ENCODE measurements at regions not wholly inside any gene's neighbourhood (a gene's known extent, or its start where the extent isn't known, plus 50 kb on each side); places are given as distances from the start of the nearest gene placed in this dataset.

- ATAC-seq (no peak), DNase-seq (ENCODE audit: low read depth, low spot score) (no peak), FAIRE-seq (no peak)
- intact Hi-C loops (cut with micrococcal nuclease; ENCODE audit: unreplicated experiment) = no loop called here
- TF ChIP-seq BCL3 (IDR thresholded peaks at IDR 0.05; ENCODE audit: borderline replicate concordance, insufficient read depth, low read depth, low read length, poor library complexity, severe bottlenecking) = peak; percentile 67
- TF ChIP-seq ZNF384 (IDR thresholded peaks at IDR 0.05; ENCODE audit: borderline replicate concordance, low read depth, low read length) = no peak
- in situ Hi-C loops (cut with MboI) = no loop called here
- Histone ChIP-seq H3K9me3 (replicated peaks; ENCODE audit: control insufficient read depth, insufficient read depth, low read length) (no peaks in the 10 kb centered on the region), H3K4me1 (ENCODE audit: control insufficient read depth, insufficient read depth, low read length) (no peaks in the 10 kb centered on the region), H3K79me2 (ENCODE audit: control insufficient read depth, insufficient read depth, low read length) (no peaks in the 10 kb centered on the region), H4K20me1 (ENCODE audit: control insufficient read depth, insufficient read depth) (no peaks in the 10 kb centered on the region), H3K27me3 (replicated peaks in 1 of 2; ENCODE audit: control insufficient read depth in 2 of 2, insufficient read depth in 2 of 2, low read length in 1 of 2) (no peaks in the 10 kb centered on the region), H2AFZ (ENCODE audit: control insufficient read depth, low read depth, low read length) (no peak overlapping the region), H3K27ac (ENCODE audit: control insufficient read depth, insufficient read depth) (no peak overlapping the region), H3K4me3 (no peak overlapping the region), H3K4me2 (ENCODE audit: control insufficient read depth, insufficient read depth) (no peak overlapping the region), H3K9ac (ENCODE audit: control insufficient read depth, insufficient read depth, low read length) (no peak overlapping the region), H3K36me3 (ENCODE audit: control insufficient read depth in 2 of 2, insufficient read depth in 2 of 2, low read length in 1 of 2) (no peaks in the 10 kb centered on the region)
- RAD21 ChIA-PET (ENCODE audit: unreplicated experiment) = no interaction called here
- SMC1A ChIA-PET (ENCODE audit: uncharacterized antibody, unreplicated experiment) = no interaction called here
- POLR2A ChIA-PET = no interaction called here
- no TSS peak for BruUV-seq (replicated peaks)
- WGBS (ENCODE audit: insufficient coverage, insufficient replicate concordance, low lambda C conversion rate, missing lambda C conversion rate) = 15% methylated on average over 6 of the region's 6 CpGs
- CTCF ChIA-PET = no interaction called here
Measured at GRCh38 chr11:79637219-79637618, 196.4 kb upstream of the TENM4 start.

GRCh38 chr11:79634905-79635304 is 194.1 kb upstream of the TENM4 start:
- no TSS peak for BruUV-seq (replicated peaks)
- ATAC-seq (no peak), FAIRE-seq (no peak), DNase-seq (ENCODE audit: low read depth, low spot score) (no peak)
- no peaks in the 10 kb centered on the region for H4K20me1 ChIP-seq (ENCODE audit: control insufficient read depth, insufficient read depth)
- TF ChIP-seq FOS (IDR thresholded peaks at IDR 0.05; ENCODE audit: borderline replicate concordance, extremely low read depth, insufficient read length) (no peak), PRDM15 (CRISPR knock-in tag; IDR thresholded peaks at IDR 0.05) (no peak), STAT1 (conservative IDR thresholded peaks at IDR 0.05) (no peak), EZH2 (IDR thresholded peaks at IDR 0.05; ENCODE audit: borderline replicate concordance, control insufficient read depth, low read depth, low read length) (no peak), ZNF384 (IDR thresholded peaks at IDR 0.05; ENCODE audit: borderline replicate concordance, low read depth, low read length) (no peak)
- ChIA-PET RAD21 (ENCODE audit: unreplicated experiment) (no interaction called here), SMC1A (ENCODE audit: uncharacterized antibody, unreplicated experiment) (no interaction called here), CTCF (no interaction called here), POLR2A (no interaction called here)
- no peaks in the 10 kb centered on the region for H3K4me1 ChIP-seq (ENCODE audit: control insufficient read depth, insufficient read depth, low read length)
- H3K27me3 ChIP-seq (replicated peaks in 1 of 2; ENCODE audit: control insufficient read depth in 2 of 2, insufficient read depth in 2 of 2, low read length in 1 of 2) = no peaks in the 10 kb centered on the region
- in situ Hi-C loops (cut with MboI) = no loop called here
- no peak overlapping the region for H3K27ac ChIP-seq (ENCODE audit: control insufficient read depth, insufficient read depth)
- no peak overlapping the region for H2AFZ ChIP-seq (ENCODE audit: control insufficient read depth, low read depth, low read length)
- no peaks in the 10 kb centered on the region for H3K79me2 ChIP-seq (ENCODE audit: control insufficient read depth, insufficient read depth, low read length)
- H3K4me2 ChIP-seq (ENCODE audit: control insufficient read depth, insufficient read depth) = no peak overlapping the region
- 46% methylated on average over 3 of the region's 3 CpGs for WGBS (ENCODE audit: insufficient coverage, insufficient replicate concordance, low lambda C conversion rate, missing lambda C conversion rate)
- H3K36me3 ChIP-seq (ENCODE audit: control insufficient read depth in 2 of 2, insufficient read depth in 2 of 2, low read length in 1 of 2) = no peaks in the 10 kb centered on the region
- intact Hi-C loops (cut with micrococcal nuclease; ENCODE audit: unreplicated experiment) = no loop called here
- H3K9me3 ChIP-seq (replicated peaks; ENCODE audit: control insufficient read depth, insufficient read depth, low read length) = no peaks in the 10 kb centered on the region
- no peak overlapping the region for H3K9ac ChIP-seq (ENCODE audit: control insufficient read depth, insufficient read depth, low read length)
- no peak overlapping the region for H3K4me3 ChIP-seq
